WTC11 (cell line): ENCODE measurements at regions not wholly inside any gene's neighbourhood (a gene's known extent, or its start where the extent isn't known, plus 50 kb on each side); places are given as distances from the start of the nearest gene placed in this dataset.

Source experiments
- AFF4 ChIP-seq: sonication (generic); formaldehyde crosslinking; IDR thresholded peaks from 2 replicates; pipeline ENCODE4 v1.8.1; 2023; ENCODE audit warnings: mild to moderate bottlenecking, missing genetic modification reagents, borderline replicate concordance
- GABPB1 ChIP-seq: sonication (generic); formaldehyde crosslinking; IDR thresholded peaks from 2 replicates; pipeline ENCODE4 v1.8.1; 2023; ENCODE audit warnings: mild to moderate bottlenecking, missing genetic modification reagents
- GRHL2 ChIP-seq: fragments of 250-450 bp; sonication (Bioruptor Pico); IDR thresholded peaks from 2 replicates; pipeline ENCODE4 v1.8.0; 2022; ENCODE audit warnings: mild to moderate bottlenecking, moderate library complexity; ENCODE audit not compliant: insufficient replicate concordance, severe bottlenecking
- JUN ChIP-seq: sonication (generic); formaldehyde crosslinking; IDR thresholded peaks from 2 replicates; pipeline ENCODE4 v1.8.0; 2023; ENCODE audit warnings: mild to moderate bottlenecking, missing genetic modification reagents
- KAT7 ChIP-seq: sonication (generic); formaldehyde crosslinking; IDR thresholded peaks from 2 replicates; pipeline ENCODE4 v1.8.1; 2023; ENCODE audit warnings: missing genetic modification reagents, mild to moderate bottlenecking, borderline replicate concordance
- MYBL2 ChIP-seq: sonication (generic); formaldehyde crosslinking; IDR thresholded peaks from 2 replicates; pipeline ENCODE4 v1.8.1; 2023; ENCODE audit warnings: mild to moderate bottlenecking, moderate library complexity, missing genetic modification reagents
- PRRX2 ChIP-seq: fragments of 250-450 bp; sonication (Bioruptor Pico); IDR thresholded peaks from 2 replicates; pipeline ENCODE4 v1.8.0; 2021; ENCODE audit warnings: mild to moderate bottlenecking
- SMAD4 ChIP-seq: sonication (generic); formaldehyde crosslinking; IDR thresholded peaks from 2 replicates; pipeline ENCODE4 v1.8.0; 2022; ENCODE audit warnings: mild to moderate bottlenecking, missing genetic modification reagents
- SOX15 ChIP-seq: fragments of 250-450 bp; sonication (Bioruptor Pico); IDR thresholded peaks from 2 replicates; pipeline ENCODE4 v1.9.0; 2021; ENCODE audit warnings: mild to moderate bottlenecking
- ZBTB21 ChIP-seq: sonication (generic); formaldehyde crosslinking; IDR thresholded peaks from 2 replicates; pipeline ENCODE4 v1.8.1; 2023; ENCODE audit warnings: mild to moderate bottlenecking, missing genetic modification reagents, borderline replicate concordance
- ZNF512 ChIP-seq: sonication (generic); formaldehyde crosslinking; IDR thresholded peaks from 2 replicates; pipeline ENCODE4 v1.8.1; 2022; ENCODE audit warnings: missing genetic modification reagents, borderline replicate concordance
- TF ChIP-seq, protein P1 (sequence below): fragments of 250-450 bp; sonication (Bioruptor Pico); IDR thresholded peaks from 2 replicates; pipeline ENCODE4 v1.9.0; 2021; ENCODE audit warnings: mild to moderate bottlenecking
- TF ChIP-seq, protein P2 (sequence below): sonication (generic); formaldehyde crosslinking; IDR thresholded peaks from 2 replicates; pipeline ENCODE4 v1.8.1; 2023; ENCODE audit warnings: mild to moderate bottlenecking, missing genetic modification reagents
- TF ChIP-seq, protein P3 (sequence below): sonication (generic); formaldehyde crosslinking; IDR thresholded peaks from 2 replicates; pipeline ENCODE4 v1.8.1; 2022; ENCODE audit warnings: mild to moderate bottlenecking, missing genetic modification reagents, moderate library complexity, borderline replicate concordance

GRCh38 chr13:50585674-50586413 lies 257.6 kb downstream of the DLEU7 start (continued):
- TF ChIP-seq, protein P1, sequence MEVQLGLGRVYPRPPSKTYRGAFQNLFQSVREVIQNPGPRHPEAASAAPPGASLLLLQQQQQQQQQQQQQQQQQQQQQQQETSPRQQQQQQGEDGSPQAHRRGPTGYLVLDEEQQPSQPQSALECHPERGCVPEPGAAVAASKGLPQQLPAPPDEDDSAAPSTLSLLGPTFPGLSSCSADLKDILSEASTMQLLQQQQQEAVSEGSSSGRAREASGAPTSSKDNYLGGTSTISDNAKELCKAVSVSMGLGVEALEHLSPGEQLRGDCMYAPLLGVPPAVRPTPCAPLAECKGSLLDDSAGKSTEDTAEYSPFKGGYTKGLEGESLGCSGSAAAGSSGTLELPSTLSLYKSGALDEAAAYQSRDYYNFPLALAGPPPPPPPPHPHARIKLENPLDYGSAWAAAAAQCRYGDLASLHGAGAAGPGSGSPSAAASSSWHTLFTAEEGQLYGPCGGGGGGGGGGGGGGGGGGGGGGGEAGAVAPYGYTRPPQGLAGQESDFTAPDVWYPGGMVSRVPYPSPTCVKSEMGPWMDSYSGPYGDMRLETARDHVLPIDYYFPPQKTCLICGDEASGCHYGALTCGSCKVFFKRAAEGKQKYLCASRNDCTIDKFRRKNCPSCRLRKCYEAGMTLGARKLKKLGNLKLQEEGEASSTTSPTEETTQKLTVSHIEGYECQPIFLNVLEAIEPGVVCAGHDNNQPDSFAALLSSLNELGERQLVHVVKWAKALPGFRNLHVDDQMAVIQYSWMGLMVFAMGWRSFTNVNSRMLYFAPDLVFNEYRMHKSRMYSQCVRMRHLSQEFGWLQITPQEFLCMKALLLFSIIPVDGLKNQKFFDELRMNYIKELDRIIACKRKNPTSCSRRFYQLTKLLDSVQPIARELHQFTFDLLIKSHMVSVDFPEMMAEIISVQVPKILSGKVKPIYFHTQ (CRISPR knock-in tag): no peak
- TF ChIP-seq, protein P2, sequence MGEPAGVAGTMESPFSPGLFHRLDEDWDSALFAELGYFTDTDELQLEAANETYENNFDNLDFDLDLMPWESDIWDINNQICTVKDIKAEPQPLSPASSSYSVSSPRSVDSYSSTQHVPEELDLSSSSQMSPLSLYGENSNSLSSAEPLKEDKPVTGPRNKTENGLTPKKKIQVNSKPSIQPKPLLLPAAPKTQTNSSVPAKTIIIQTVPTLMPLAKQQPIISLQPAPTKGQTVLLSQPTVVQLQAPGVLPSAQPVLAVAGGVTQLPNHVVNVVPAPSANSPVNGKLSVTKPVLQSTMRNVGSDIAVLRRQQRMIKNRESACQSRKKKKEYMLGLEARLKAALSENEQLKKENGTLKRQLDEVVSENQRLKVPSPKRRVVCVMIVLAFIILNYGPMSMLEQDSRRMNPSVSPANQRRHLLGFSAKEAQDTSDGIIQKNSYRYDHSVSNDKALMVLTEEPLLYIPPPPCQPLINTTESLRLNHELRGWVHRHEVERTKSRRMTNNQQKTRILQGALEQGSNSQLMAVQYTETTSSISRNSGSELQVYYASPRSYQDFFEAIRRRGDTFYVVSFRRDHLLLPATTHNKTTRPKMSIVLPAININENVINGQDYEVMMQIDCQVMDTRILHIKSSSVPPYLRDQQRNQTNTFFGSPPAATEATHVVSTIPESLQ (CRISPR knock-in tag): no peak
- TF ChIP-seq SMAD4 (CRISPR knock-in tag) (no peak), KAT7 (no peak), ZBTB21 (CRISPR knock-in tag) (no peak), GRHL2 (CRISPR knock-in tag) (no peak), PRRX2 (CRISPR knock-in tag) (no peak), ZNF512 (no peak), SOX15 (CRISPR knock-in tag) (no peak), AFF4 (no peak), JUN (no peak), MYBL2 (CRISPR knock-in tag) (no peak), GABPB1 (no peak)
- TF ChIP-seq, protein P3, sequence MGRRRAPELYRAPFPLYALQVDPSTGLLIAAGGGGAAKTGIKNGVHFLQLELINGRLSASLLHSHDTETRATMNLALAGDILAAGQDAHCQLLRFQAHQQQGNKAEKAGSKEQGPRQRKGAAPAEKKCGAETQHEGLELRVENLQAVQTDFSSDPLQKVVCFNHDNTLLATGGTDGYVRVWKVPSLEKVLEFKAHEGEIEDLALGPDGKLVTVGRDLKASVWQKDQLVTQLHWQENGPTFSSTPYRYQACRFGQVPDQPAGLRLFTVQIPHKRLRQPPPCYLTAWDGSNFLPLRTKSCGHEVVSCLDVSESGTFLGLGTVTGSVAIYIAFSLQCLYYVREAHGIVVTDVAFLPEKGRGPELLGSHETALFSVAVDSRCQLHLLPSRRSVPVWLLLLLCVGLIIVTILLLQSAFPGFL (CRISPR knock-in tag): no peak
- TF ChIP-seq, all 79 proteins: peak for 0
